Stimulated activated CD4-positive, alpha-beta T cell treated with anti-CD3 and anti-CD28 coated beads, Interleukin-1b, Interleukin-23, amount 100 ng/mL, for 1 hour (primary cell): ENCODE measurements at regions not wholly inside any gene's neighbourhood (a gene's known extent, or its start where the extent isn't known, plus 50 kb on each side); places are given as distances from the start of the nearest gene placed in this dataset.
"Not testable (repeated sequence)": the region's sequence is repeated elsewhere in the genome, so short reads cannot be mapped to it uniquely, and the experiment has no call there.

Source experiments
- DNase-seq, 2 donors: peaks; one replicate each; pipeline ENCODE4 v3.0.0-alpha.2; 2020; ENCODE audit warnings: low read depth in 2 of 2

GRCh38 chr6:155866676-155867390, 411.2 kb upstream of the NOX3 start:
- DNase-seq, result not testable (repeated sequence)

- no peak for DNase-seq
Observed at GRCh38 chr6:155861821-155862220, 406.2 kb upstream of the NOX3 start.

- DNase-seq, result not testable (repeated sequence)
Observed at GRCh38 chr6:155858906-155859305, 403.3 kb upstream of the NOX3 start.

GRCh38 chr6:155854787-155855186, 399.1 kb upstream of the NOX3 start:
- DNase-seq, result no peak

GRCh38 chr6:155853011-155853410, 397.4 kb upstream of the NOX3 start:
- no peak for DNase-seq

- DNase-seq, result no peak
Observed at GRCh38 chr6:155850408-155850841, 394.8 kb upstream of the NOX3 start.

- DNase-seq, result no peak
Observed at GRCh38 chr6:155847711-155848110, 392.1 kb upstream of the NOX3 start.

GRCh38 chr6:155837474-155837873, 381.8 kb upstream of the NOX3 start:
- no peak for DNase-seq

- DNase-seq, result no peak
Observed at GRCh38 chr6:155832596-155832995, 377.0 kb upstream of the NOX3 start.

GRCh38 chr6:155830531-155830930, 374.9 kb upstream of the NOX3 start:
- no peak for DNase-seq

GRCh38 chr6:155829646-155830045, 374.0 kb upstream of the NOX3 start:
- DNase-seq, result no peak

- no peak for DNase-seq
Observed at GRCh38 chr6:155828989-155829388, 373.4 kb upstream of the NOX3 start.

GRCh38 chr6:155818698-155819097, 363.1 kb upstream of the NOX3 start:
- DNase-seq, result no peak

GRCh38 chr6:155813548-155813947, 357.9 kb upstream of the NOX3 start:
- no peak for DNase-seq

- DNase-seq, result no peak
Observed at GRCh38 chr6:155807243-155807642, 351.6 kb upstream of the NOX3 start.

GRCh38 chr6:155801046-155801445, 345.4 kb upstream of the NOX3 start:
- no peak for DNase-seq

- DNase-seq, result not testable (repeated sequence)
Observed at GRCh38 chr6:155798876-155799275, 343.2 kb upstream of the NOX3 start.

- no peak for DNase-seq
Observed at GRCh38 chr6:155795173-155795796, 339.6 kb upstream of the NOX3 start.

- DNase-seq, result no peak
Observed at GRCh38 chr6:155791891-155792290, 336.3 kb upstream of the NOX3 start.

GRCh38 chr6:155791186-155791585, 335.5 kb upstream of the NOX3 start:
- no peak for DNase-seq

- no peak for DNase-seq
Observed at GRCh38 chr6:155787168-155787567, 331.5 kb upstream of the NOX3 start.

- no peak for DNase-seq
Observed at GRCh38 chr6:155786528-155786927, 330.9 kb upstream of the NOX3 start.

GRCh38 chr6:155782739-155783459, 327.3 kb upstream of the NOX3 start:
- no peak for DNase-seq
